Lower lobe of right lung (tissue), 2 donors: ENCODE measurements at regions not wholly inside any gene's neighbourhood (a gene's known extent, or its start where the extent isn't known, plus 50 kb on each side); places are given as distances from the start of the nearest gene placed in this dataset.

Source experiments
- ATAC-seq, 2 donors: fragments of 200-7000 bp; cut with Tn5 transposase; one replicate each; pipeline ENCODE4 v1.9.1; 2020 to 2022; ENCODE audit warnings: mild to moderate bottlenecking in 2 of 2, moderate library complexity in 2 of 2
- DNase-seq: peaks from one replicate; pipeline ENCODE4 v3.0.0-alpha.2; 2020
- H3K27ac ChIP-seq: fragments of 200-600 bp; one replicate; pipeline ENCODE4 v1.8.0; 2022
- H3K27me3 ChIP-seq: fragments of 200-600 bp; one replicate; pipeline ENCODE4 v1.8.0; 2022; ENCODE audit warnings: low read depth
- H3K36me3 ChIP-seq: fragments of 200-600 bp; one replicate; pipeline ENCODE4 v1.8.0; 2022; ENCODE audit warnings: mild to moderate bottlenecking
- H3K4me1 ChIP-seq: fragments of 200-600 bp; one replicate; pipeline ENCODE4 v1.8.0; 2022
- H3K4me3 ChIP-seq: fragments of 200-600 bp; one replicate; pipeline ENCODE4 v1.8.0; 2022; ENCODE audit warnings: mild to moderate bottlenecking
- H3K9me3 ChIP-seq: fragments of 200-600 bp; one replicate; pipeline ENCODE4 v1.8.0; 2022
- intact Hi-C: fragments of 100-400 bp; cut with DNase I; formaldehyde crosslinking; loops from one replicate; pipeline ENCODE4 v1.11.0; 2022
- TF ChIP-seq, protein P1 (sequence below): fragments of 200-600 bp; IDR thresholded peaks from one replicate; pipeline ENCODE4 v1.8.0; 2022; ENCODE audit warnings: antibody characterized with exemption, mild to moderate bottlenecking
- donor health status: DM: no; HTN: yes; CAD: no; lungs with severe emphysema.

- Histone ChIP-seq H3K27me3 (no peaks in the 10 kb centered on the region), H3K4me1 (no peaks in the 10 kb centered on the region), H3K27ac (no peak overlapping the region), H3K9me3 (no peaks in the 10 kb centered on the region), H3K4me3 (no peak overlapping the region), H3K36me3 (no peaks in the 10 kb centered on the region)
- no peak for ATAC-seq
- intact Hi-C loops = no loop called here
- DNase-seq = no peak
- TF ChIP-seq, protein P1, sequence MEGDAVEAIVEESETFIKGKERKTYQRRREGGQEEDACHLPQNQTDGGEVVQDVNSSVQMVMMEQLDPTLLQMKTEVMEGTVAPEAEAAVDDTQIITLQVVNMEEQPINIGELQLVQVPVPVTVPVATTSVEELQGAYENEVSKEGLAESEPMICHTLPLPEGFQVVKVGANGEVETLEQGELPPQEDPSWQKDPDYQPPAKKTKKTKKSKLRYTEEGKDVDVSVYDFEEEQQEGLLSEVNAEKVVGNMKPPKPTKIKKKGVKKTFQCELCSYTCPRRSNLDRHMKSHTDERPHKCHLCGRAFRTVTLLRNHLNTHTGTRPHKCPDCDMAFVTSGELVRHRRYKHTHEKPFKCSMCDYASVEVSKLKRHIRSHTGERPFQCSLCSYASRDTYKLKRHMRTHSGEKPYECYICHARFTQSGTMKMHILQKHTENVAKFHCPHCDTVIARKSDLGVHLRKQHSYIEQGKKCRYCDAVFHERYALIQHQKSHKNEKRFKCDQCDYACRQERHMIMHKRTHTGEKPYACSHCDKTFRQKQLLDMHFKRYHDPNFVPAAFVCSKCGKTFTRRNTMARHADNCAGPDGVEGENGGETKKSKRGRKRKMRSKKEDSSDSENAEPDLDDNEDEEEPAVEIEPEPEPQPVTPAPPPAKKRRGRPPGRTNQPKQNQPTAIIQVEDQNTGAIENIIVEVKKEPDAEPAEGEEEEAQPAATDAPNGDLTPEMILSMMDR = no peak
These were observed 269.7 kb upstream of the ACVR2A start for GRCh38 chr2:147575106-147575505.

- TF ChIP-seq, protein P1 = no peak
- H3K4me1 ChIP-seq = no peaks in the 10 kb centered on the region
These were observed 272.2 kb upstream of the ACVR2A start for GRCh38 chr2:147572622-147573021.

GRCh38 chr2:147569426-147569825, 275.4 kb upstream of the ACVR2A start:
- Histone ChIP-seq H3K36me3 (no peaks in the 10 kb centered on the region), H3K27ac (no peak overlapping the region), H3K4me3 (no peak overlapping the region), H3K4me1 (no peaks in the 10 kb centered on the region), H3K27me3 (no peaks in the 10 kb centered on the region), H3K9me3 (no peaks in the 10 kb centered on the region)
- intact Hi-C loops = no loop called here
- TF ChIP-seq, protein P1 = no peak
- no peak for ATAC-seq
- DNase-seq = no peak

More at GRCh38 chr2:147572622-147573021, 272.2 kb upstream of the ACVR2A start:
- no peak for DNase-seq
- H3K27me3 ChIP-seq = no peaks in the 10 kb centered on the region
- H3K36me3 ChIP-seq = no peaks in the 10 kb centered on the region
- intact Hi-C loops = no loop called here
- ATAC-seq = no peak
- no peaks in the 10 kb centered on the region for H3K9me3 ChIP-seq
- H3K4me3 ChIP-seq = no peak overlapping the region
- H3K27ac ChIP-seq = no peak overlapping the region

GRCh38 chr2:147568109-147568508, 276.7 kb upstream of the ACVR2A start:
- TF ChIP-seq, protein P1 = no peak
- intact Hi-C loops = no loop called here
- ATAC-seq = no peak

GRCh38 chr2:147567136-147567535, 277.7 kb upstream of the ACVR2A start:
- DNase-seq (no peak), ATAC-seq (no peak)
- intact Hi-C loops = no loop called here
- TF ChIP-seq, protein P1 = no peak
- Histone ChIP-seq H3K36me3 (no peaks in the 10 kb centered on the region), H3K4me3 (no peak overlapping the region), H3K27ac (no peak overlapping the region), H3K9me3 (no peaks in the 10 kb centered on the region), H3K27me3 (no peaks in the 10 kb centered on the region), H3K4me1 (no peaks in the 10 kb centered on the region)

More at GRCh38 chr2:147568109-147568508, 276.7 kb upstream of the ACVR2A start:
- no peak overlapping the region for H3K27ac ChIP-seq
- H3K27me3 ChIP-seq = no peaks in the 10 kb centered on the region
- no peak for DNase-seq
- H3K36me3 ChIP-seq = no peaks in the 10 kb centered on the region
- H3K9me3 ChIP-seq = no peaks in the 10 kb centered on the region
- H3K4me1 ChIP-seq = no peaks in the 10 kb centered on the region
- H3K4me3 ChIP-seq = no peak overlapping the region
